ENCODE measurements at regions not wholly inside any gene's neighbourhood (a gene's known extent, or its start where the extent isn't known, plus 50 kb on each side); places are given as distances from the start of the nearest gene placed in this dataset.

- Mint-ChIP-seq H3K9me3 (no peaks in the 10 kb centered on the region), H3K27ac (no peak overlapping the region), H3K36me3 (no peaks in the 10 kb centered on the region), H3K4me3 (no peak overlapping the region), H3K4me1 (no peaks in the 10 kb centered on the region), H3K27me3 (peaks cover 21% of the 10 kb centered on the region)
Observed at GRCh38 chr19:29371251-29372090, 154.3 kb upstream of the VSTM2B start.

- no peak overlapping the region for H3K27ac Mint-ChIP-seq
- peaks cover 16% of the 10 kb centered on the region for H3K27me3 Mint-ChIP-seq
- H3K9me3 Mint-ChIP-seq: no peaks in the 10 kb centered on the region
- H3K4me3 Mint-ChIP-seq: no peak overlapping the region
- no peaks in the 10 kb centered on the region for H3K36me3 Mint-ChIP-seq
- no peaks in the 10 kb centered on the region for H3K4me1 Mint-ChIP-seq
Observed at GRCh38 chr19:29372091-29372415, 153.7 kb upstream of the VSTM2B start.

GRCh38 chr19:29372461-29372860 is 153.3 kb upstream of the VSTM2B start:
- Mint-ChIP-seq H3K27ac (no peak overlapping the region), H3K4me1 (no peaks in the 10 kb centered on the region), H3K9me3 (no peaks in the 10 kb centered on the region), H3K4me3 (no peak overlapping the region), H3K36me3 (no peaks in the 10 kb centered on the region), H3K27me3 (peaks cover 19% of the 10 kb centered on the region)

GRCh38 chr19:29372921-29373797 is 152.6 kb upstream of the VSTM2B start:
- H3K27ac Mint-ChIP-seq: no peak overlapping the region
- no peaks in the 10 kb centered on the region for H3K4me1 Mint-ChIP-seq
- H3K4me3 Mint-ChIP-seq: no peak overlapping the region
- H3K36me3 Mint-ChIP-seq: no peaks in the 10 kb centered on the region
- peaks cover 12% of the 10 kb centered on the region for H3K27me3 Mint-ChIP-seq
- no peaks in the 10 kb centered on the region for H3K9me3 Mint-ChIP-seq

DNA sequence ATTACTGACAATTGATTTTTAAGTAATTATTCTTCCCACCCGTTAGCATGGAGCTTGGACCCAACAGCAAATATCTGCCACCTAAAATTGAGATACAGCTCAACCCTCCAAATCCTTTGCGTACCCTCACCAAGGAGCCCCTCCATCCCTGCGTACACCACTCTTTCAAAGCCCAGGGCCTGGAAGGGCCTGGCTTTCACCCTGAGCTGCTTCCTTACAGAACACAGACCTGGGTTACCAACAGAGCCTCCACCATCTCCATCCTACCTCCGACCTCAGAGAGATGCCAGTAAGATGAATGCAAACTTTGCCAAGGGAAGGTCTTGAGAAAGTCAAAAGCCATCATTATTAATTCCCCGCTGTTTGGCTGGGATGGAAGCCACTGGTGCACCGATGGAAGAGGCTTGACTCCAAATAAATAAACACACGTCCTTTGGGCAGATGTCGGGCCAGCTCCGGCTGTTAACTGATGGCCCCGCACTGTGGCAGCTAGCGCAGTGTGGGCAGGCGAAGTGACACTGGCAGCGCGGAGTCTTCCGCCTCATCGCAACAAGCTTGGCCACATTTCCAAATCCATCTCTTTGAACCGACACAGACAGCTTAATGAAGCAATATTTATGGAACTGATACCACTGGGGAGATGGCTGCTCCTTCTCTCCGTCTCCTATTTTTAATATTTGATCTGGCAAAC is 150.2 kb upstream of the VSTM2B start:
- Mint-ChIP-seq H3K36me3 (no peaks in the 10 kb centered on the region), H3K27ac (no peak overlapping the region), H3K4me1 (no peaks in the 10 kb centered on the region), H3K27me3 (peaks cover 13% of the 10 kb centered on the region), H3K4me3 (no peak overlapping the region), H3K9me3 (no peaks in the 10 kb centered on the region)

DNA sequence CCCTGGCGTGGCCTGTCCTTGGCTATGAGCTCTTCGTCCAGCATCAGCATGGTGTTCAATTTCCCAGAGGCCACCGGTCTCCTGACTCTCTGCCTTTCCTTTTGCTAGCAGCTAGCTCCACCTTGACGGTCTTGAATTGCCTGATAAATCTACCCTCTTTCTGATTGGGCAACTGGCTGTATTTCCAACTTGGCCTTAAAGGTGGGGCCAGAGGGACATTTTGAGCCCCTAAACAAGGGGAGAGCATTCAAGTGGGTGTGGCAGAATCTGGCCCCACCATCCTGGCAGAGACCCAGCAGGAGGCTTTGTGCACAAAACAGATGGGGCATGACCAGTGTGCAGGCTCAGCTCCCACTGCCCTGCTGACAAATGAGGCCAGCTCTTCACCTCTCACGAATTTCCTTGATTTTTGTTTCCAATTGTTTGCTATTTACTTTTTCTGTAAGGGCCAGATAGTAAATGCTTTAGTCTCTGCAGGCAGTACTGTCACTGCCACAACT is 148.9 kb upstream of the VSTM2B start:
- no peaks in the 10 kb centered on the region for H3K4me1 Mint-ChIP-seq
- H3K4me3 Mint-ChIP-seq: no peak overlapping the region
- no peak overlapping the region for H3K27ac Mint-ChIP-seq
- no peaks in the 10 kb centered on the region for H3K36me3 Mint-ChIP-seq
- H3K9me3 Mint-ChIP-seq: no peaks in the 10 kb centered on the region
- H3K27me3 Mint-ChIP-seq: peaks cover 14% of the 10 kb centered on the region

- Mint-ChIP-seq H3K4me3 (no peak overlapping the region), H3K36me3 (no peaks in the 10 kb centered on the region), H3K4me1 (no peaks in the 10 kb centered on the region), H3K27me3 (peaks cover 14% of the 10 kb centered on the region), H3K27ac (no peak overlapping the region), H3K9me3 (no peaks in the 10 kb centered on the region)
Observed at GRCh38 chr19:29378126-29378525, 147.7 kb upstream of the VSTM2B start.

GRCh38 chr19:29378543-29379080 is 147.2 kb upstream of the VSTM2B start:
- peaks cover 11% of the 10 kb centered on the region for H3K27me3 Mint-ChIP-seq
- no peaks in the 10 kb centered on the region for H3K36me3 Mint-ChIP-seq
- H3K4me1 Mint-ChIP-seq: no peaks in the 10 kb centered on the region
- H3K9me3 Mint-ChIP-seq: no peaks in the 10 kb centered on the region
- no peak overlapping the region for H3K4me3 Mint-ChIP-seq
- H3K27ac Mint-ChIP-seq: no peak overlapping the region

DNA sequence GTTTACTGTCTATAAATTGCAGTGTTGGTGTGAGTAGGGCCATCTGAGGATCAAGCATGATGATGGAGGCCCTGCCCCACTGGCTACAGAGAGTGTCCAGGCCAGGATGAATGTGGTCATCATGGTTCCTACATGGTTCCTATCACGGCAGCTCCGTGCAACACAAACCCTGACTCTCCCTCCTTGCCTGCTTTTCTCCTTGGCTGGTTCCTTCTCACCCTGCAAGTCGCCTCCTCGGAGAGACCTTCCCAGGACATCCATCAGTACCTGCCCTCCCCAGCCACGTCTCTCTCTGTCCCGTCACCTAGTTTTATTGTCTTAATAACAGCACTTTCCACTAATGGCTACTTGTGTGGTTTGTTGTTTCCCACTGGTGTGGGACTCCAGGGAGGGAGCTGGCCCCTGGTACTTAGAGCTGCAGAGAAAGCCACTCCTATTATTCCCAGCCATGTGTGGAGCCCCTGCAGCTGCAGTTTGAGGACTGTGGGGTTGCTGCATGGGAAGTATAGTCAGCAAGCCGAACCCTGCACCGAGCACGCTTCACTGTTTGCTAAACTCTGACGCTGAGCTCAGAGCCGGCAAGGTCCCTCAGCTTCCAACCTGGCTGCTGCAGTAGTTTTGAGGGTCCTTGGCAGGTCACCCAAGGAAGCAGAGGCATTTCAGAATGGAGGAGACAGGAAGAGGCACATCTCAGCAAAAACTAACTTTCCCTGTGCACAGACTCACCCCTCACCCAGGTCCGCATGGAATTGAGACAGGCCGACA is 146.4 kb upstream of the VSTM2B start:
- Mint-ChIP-seq H3K9me3 (no peaks in the 10 kb centered on the region), H3K36me3 (no peaks in the 10 kb centered on the region), H3K27ac (no peak overlapping the region), H3K4me3 (no peak overlapping the region), H3K4me1 (no peaks in the 10 kb centered on the region), H3K27me3 (peaks cover 11% of the 10 kb centered on the region)

- no peaks in the 10 kb centered on the region for H3K36me3 Mint-ChIP-seq
- H3K9me3 Mint-ChIP-seq: no peaks in the 10 kb centered on the region
- no peaks in the 10 kb centered on the region for H3K4me1 Mint-ChIP-seq
- no peak overlapping the region for H3K4me3 Mint-ChIP-seq
- H3K27ac Mint-ChIP-seq: no peak overlapping the region
- H3K27me3 Mint-ChIP-seq: peaks cover 9% of the 10 kb centered on the region
Observed at GRCh38 chr19:29380581-29380980, 145.2 kb upstream of the VSTM2B start.

GRCh38 chr19:29381353-29382203 is 144.2 kb upstream of the VSTM2B start:
- Mint-ChIP-seq H3K4me3 (no peak overlapping the region), H3K27me3 (peaks cover 7% of the 10 kb centered on the region), H3K4me1 (no peaks in the 10 kb centered on the region), H3K27ac (no peak overlapping the region), H3K9me3 (no peaks in the 10 kb centered on the region), H3K36me3 (no peaks in the 10 kb centered on the region)

GRCh38 chr19:29383696-29384095 is 142.1 kb upstream of the VSTM2B start:
- H3K9me3 Mint-ChIP-seq: no peaks in the 10 kb centered on the region
- no peak overlapping the region for H3K27ac Mint-ChIP-seq
- H3K4me3 Mint-ChIP-seq: no peak overlapping the region
- H3K27me3 Mint-ChIP-seq: peaks cover 5% of the 10 kb centered on the region
- H3K4me1 Mint-ChIP-seq: no peaks in the 10 kb centered on the region
- H3K36me3 Mint-ChIP-seq: no peaks in the 10 kb centered on the region

GRCh38 chr19:29384656-29385055 is 141.1 kb upstream of the VSTM2B start:
- Mint-ChIP-seq H3K27me3 (peaks cover 2% of the 10 kb centered on the region), H3K27ac (no peak overlapping the region), H3K36me3 (no peaks in the 10 kb centered on the region), H3K4me1 (no peaks in the 10 kb centered on the region), H3K9me3 (no peaks in the 10 kb centered on the region), H3K4me3 (no peak overlapping the region)

- H3K9me3 Mint-ChIP-seq: no peaks in the 10 kb centered on the region
- peaks cover 1% of the 10 kb centered on the region for H3K36me3 Mint-ChIP-seq
- H3K27me3 Mint-ChIP-seq: peaks cover 2% of the 10 kb centered on the region
- H3K27ac Mint-ChIP-seq: no peak overlapping the region
- no peaks in the 10 kb centered on the region for H3K4me1 Mint-ChIP-seq
- H3K4me3 Mint-ChIP-seq: no peak overlapping the region
Observed at GRCh38 chr19:29385191-29385795, 140.5 kb upstream of the VSTM2B start.
